SHP77 treated with DMSO at 0.1 percent for 48 hours (cell line): ENCODE measurements at regions not wholly inside any gene's neighbourhood (a gene's known extent, or its start where the extent isn't known, plus 50 kb on each side); places are given as distances from the start of the nearest gene placed in this dataset.

ENCODE experiments used
- DNase-seq: peaks from one replicate; lab custom pipeline; 2025; lab: John Stamatoyannopoulos, UW

GRCh38 chr12:60144395-60144794, 548.6 kb downstream of the SLC16A7 start:
- no peak for DNase-seq

- DNase-seq = no peak
Measured at GRCh38 chr12:60148109-60148508, 552.3 kb downstream of the SLC16A7 start.

- DNase-seq = no peak
Measured at GRCh38 chr12:60148831-60149230, 553.0 kb downstream of the SLC16A7 start.

- DNase-seq = no peak
Measured at GRCh38 chr12:60152756-60153155, 556.9 kb downstream of the SLC16A7 start.

GRCh38 chr12:60159761-60160160, 563.9 kb downstream of the SLC16A7 start:
- no peak for DNase-seq

GRCh38 chr12:60162988-60163720, 567.3 kb downstream of the SLC16A7 start:
- no peak for DNase-seq

GRCh38 chr12:60165781-60166180, 570.0 kb downstream of the SLC16A7 start:
- DNase-seq = no peak

GRCh38 chr12:60168441-60168840, 572.6 kb downstream of the SLC16A7 start:
- peak; percentile 27 for DNase-seq

- DNase-seq = no peak
Measured at GRCh38 chr12:60169904-60170303, 574.1 kb downstream of the SLC16A7 start.

GRCh38 chr12:60172266-60173211, 576.7 kb downstream of the SLC16A7 start:
- DNase-seq = no peak

- DNase-seq = no peak
Measured at GRCh38 chr12:60173224-60174170, 577.7 kb downstream of the SLC16A7 start.

GRCh38 chr12:60174476-60174875, 578.6 kb downstream of the SLC16A7 start:
- no peak for DNase-seq

- DNase-seq = no peak
Measured at GRCh38 chr12:60174941-60175340, 579.1 kb downstream of the SLC16A7 start.

- DNase-seq = no peak
Measured at GRCh38 chr12:60176891-60177290, 581.1 kb downstream of the SLC16A7 start.

- DNase-seq = no peak
Measured at GRCh38 chr12:60180298-60180697, 584.5 kb downstream of the SLC16A7 start.

- DNase-seq = no peak
Measured at GRCh38 chr12:60182354-60182753, 586.5 kb downstream of the SLC16A7 start.

GRCh38 chr12:60184096-60184495, 588.3 kb downstream of the SLC16A7 start:
- no peak for DNase-seq

- no peak for DNase-seq
Measured at GRCh38 chr12:60185060-60185459, 589.2 kb downstream of the SLC16A7 start.

GRCh38 chr12:60191271-60191670, 595.4 kb downstream of the SLC16A7 start:
- no peak for DNase-seq

- no peak for DNase-seq
Measured at GRCh38 chr12:60191676-60192359, 596.0 kb downstream of the SLC16A7 start.

- DNase-seq = no peak
Measured at GRCh38 chr12:60194678-60195077, 598.8 kb downstream of the SLC16A7 start.
